AML-193 (cell line): ENCODE measurements at regions not wholly inside any gene's neighbourhood (a gene's known extent, or its start where the extent isn't known, plus 50 kb on each side); places are given as distances from the start of the nearest gene placed in this dataset.

Source experiments
- DNase-seq, 2 experiments: peaks; one replicate each; lab custom pipeline; 2025; lab: John Stamatoyannopoulos, UW

- no peak for DNase-seq
Measured at GRCh38 chr19:31223740-31224534, 125.3 kb downstream of the TSHZ3 start.

DNA sequence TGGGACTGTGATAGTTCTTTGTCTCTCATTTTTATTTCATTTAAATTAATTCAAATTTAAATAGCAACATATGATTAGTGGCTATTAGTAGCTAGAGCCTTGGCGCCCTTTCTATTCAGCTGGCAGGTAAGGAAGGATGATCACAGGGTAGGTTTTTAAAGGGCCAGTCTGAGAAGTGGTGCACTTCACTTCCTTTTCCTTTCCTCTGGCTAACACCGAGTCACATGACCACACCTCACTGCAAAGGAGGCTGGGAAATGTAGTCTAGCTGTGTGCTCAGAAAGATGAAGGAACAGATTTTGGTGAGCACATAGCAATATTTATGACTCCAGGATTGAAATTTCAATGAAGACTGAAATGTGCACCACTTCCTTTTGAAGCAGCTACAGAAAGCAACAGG, 128.7 kb downstream of the TSHZ3 start:
- peak; percentile 16 to 23 for DNase-seq

DNA sequence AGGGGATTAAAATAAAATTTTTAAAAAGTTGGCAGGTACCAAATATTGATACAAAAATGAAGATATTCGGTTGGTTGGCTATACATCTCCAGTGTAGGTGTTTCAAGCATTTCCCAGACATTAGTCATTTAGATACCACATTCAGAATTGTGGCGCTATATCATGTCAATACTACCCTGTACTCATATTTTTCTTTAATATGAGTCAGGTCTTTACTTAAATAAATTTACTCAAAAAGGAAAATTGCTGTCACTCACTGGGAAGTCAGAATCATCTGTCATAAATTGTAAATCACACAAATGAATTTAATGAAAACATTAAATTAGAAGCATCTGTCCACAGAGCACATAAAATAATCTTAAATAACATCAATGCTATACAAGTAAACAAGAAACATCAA, 134.2 kb downstream of the TSHZ3 start:
- DNase-seq = no peak

DNA sequence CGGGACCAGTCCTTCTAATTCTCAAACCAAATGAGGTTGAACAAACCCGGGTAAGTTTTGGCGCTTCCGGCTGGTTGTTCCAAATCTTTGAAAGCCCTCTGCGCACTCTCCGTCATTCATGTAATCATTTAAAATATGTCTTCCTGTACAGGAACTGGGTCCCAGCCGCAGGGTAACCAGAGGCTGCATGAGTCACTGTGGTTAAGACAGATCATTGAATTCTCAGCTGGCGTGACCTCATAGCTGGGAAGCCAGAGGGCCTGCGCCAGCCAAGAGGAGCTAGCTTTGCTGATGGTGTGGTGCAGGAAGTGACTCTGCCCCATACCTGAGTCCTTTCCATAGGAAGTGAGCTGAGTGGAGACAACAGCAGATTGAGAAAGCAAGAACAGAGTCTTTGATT, 135.2 kb downstream of the TSHZ3 start:
- peak; percentile 45 to 58 for DNase-seq

DNA sequence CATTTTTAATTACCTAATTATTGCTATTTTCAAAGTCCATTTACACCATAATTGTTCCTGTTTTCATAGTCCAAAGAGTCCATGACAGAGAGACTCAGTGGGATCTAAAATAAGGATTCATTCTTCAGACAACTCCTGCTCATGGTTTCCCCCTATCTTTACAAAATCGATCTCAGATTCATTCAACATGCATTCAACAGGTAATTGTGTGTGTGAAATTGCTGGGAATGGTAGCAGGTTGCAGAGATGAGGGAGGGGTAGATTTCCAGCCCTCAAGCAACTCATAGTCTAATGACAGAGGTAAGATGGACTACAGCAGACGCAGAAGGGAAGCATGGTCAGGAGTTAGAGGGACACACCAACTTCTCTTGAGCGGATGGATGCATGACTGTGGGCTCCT, 138.1 kb downstream of the TSHZ3 start:
- DNase-seq = no peak

GRCh38 chr19:31205887-31206518, 143.2 kb downstream of the TSHZ3 start:
- DNase-seq = no peak

- DNase-seq = no peak
Measured at GRCh38 chr19:31204115-31204514, 145.1 kb downstream of the TSHZ3 start.

DNA sequence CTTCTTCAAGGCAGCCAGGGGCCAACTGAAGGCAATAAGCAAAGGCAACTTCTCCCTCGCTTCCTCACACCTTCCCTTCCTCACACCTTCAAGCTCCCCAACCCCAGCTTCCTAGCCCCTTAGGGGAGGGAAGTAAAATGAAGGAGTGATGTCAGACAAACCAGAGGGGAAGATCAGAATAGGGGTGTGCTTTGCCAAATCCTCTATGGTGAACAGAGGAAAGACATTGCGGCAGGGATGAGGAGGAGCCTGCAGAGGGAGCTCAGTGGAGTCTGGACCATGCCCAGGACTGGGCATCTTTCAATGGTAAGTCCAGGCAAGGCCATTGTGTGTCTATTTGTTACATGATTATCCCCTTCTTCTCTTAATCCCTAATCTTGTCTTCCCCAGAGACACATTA, 164.0 kb downstream of the TSHZ3 start:
- no peak for DNase-seq

- no peak for DNase-seq
Measured at GRCh38 chr19:31181535-31181934, 167.7 kb downstream of the TSHZ3 start.

DNA sequence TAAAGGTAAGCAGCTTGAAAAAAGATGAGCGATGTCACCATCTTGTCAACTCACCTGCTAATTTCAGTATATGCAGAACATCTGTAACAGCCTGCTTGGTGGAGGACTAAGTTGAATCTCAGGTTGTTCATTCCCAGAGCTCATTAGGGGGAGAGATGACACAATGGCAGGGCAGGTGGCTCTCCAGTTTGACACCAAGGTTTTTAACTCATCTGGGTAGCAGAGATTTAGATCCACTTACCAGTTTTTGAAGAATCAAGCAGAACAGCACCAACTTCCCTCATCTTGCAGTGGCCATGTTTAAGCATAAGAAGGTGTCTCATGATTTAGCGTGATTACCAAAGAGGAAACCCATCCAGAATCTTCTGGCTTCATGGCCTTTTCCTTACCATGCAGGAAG, 168.3 kb downstream of the TSHZ3 start:
- DNase-seq = no peak

GRCh38 chr19:31179471-31179852, 169.8 kb downstream of the TSHZ3 start:
- no peak for DNase-seq

GRCh38 chr19:31178833-31179470, 170.3 kb downstream of the TSHZ3 start:
- DNase-seq = no peak

GRCh38 chr19:31177246-31177645, 172.0 kb downstream of the TSHZ3 start:
- DNase-seq = no peak

DNA sequence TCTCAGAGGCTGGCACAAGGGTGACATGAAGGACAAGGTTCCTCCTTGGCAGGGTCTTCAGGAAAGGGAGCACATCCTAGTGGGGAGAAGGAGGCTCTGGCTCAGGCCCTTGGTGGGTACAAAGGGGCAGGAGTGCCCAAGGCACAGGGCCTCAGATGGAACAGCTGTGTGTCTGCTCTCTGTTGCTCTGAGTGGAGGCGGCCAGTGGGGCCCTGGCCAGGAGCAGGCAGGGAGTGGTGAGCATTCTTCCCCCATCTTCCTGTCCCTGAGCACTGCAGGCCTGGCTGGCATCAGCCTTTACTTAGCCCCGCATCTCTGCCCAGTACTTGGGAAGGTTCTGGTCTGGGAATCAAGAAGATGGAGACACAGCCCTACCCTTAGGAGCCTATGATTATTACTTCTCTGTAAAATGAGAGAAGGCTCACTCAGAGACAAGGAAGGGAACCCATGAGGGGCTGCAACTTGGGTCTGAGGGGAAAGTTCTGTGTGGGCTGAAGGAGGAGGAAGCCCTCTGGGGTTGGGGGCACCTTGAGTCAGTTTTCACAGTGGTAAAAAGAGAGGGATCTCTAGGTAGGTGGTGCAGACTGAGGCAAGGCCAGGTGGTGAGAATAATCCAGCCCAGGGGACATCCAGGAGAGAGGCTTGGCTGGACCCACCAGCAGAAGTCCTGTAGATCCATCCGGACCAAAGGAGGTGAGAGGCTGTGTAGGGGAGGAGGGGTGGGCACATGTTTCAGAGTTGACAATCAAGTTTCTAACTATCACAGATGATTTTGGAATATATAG, 173.5 kb downstream of the TSHZ3 start:
- no peak for DNase-seq

DNA sequence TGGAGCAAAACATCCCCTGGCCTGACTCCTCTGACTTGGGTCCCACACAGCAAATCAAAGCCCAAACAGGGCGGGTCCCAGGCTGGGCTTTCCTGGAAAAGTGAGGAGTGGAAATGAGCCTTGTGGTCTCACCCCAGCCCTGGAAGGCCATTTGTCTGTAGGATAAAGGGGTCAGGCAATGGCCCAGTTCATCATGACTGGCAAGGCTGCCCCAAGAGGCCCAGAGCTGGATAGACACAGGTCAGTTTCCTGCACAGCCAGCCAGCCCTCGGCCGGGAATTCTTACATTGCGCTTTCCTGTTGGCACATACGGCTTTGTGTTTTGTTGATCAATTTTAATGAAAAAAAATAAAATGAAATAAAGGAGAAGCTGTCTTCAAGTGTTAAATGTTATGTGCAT, 174.3 kb downstream of the TSHZ3 start:
- DNase-seq = no peak

- no peak for DNase-seq
Measured at GRCh38 chr19:31173991-31174390, 175.2 kb downstream of the TSHZ3 start.

DNA sequence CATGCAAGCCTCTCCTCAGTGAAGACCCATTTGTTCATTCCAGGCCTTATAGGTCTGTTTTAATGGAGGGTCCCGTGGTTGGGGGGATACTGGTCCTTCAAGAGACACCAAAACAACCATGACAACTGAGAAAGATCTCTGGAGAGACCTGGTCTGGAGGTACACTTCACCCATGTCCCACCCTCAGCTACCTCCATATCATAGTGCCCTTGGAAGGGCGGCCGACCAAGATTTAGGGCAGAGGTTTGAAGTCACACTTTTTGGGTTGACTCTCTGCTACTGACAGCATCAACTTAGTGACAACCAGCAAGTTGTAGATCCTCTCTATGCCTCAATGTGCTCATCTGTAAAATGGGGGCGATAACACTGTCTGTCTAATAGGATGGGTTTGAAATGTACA, 177.3 kb downstream of the TSHZ3 start:
- no peak for DNase-seq

- no peak for DNase-seq
Measured at GRCh38 chr19:31170046-31170445, 179.2 kb downstream of the TSHZ3 start.

DNA sequence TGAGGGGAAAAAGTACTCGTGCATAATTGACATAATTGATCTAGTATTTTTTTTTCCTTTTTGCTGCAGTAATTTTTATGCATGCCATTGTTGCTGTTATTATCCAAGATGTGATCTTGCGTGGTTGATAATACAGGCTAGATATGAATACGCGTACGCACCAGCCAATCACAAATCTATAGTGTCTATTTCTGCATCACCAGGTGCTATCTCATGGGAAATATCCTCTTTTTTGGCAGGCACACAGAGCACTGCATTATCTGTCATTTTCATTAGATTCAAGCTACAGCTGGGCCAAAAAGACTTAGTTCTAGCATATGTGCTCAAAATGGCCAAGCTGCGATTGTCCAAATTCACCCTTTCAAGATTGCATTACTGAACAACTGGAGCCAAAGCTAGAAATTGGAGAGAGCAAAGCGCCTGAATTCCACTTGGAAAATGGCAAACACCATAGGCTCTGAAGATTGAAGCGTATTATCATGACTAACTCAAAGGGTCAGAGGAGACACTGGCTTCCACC, 181.1 kb downstream of the TSHZ3 start:
- DNase-seq = no peak

- no peak for DNase-seq
Measured at GRCh38 chr19:31167690-31168089, 181.5 kb downstream of the TSHZ3 start.

- DNase-seq = no peak
Measured at GRCh38 chr19:31166206-31166605, 183.0 kb downstream of the TSHZ3 start.

DNA sequence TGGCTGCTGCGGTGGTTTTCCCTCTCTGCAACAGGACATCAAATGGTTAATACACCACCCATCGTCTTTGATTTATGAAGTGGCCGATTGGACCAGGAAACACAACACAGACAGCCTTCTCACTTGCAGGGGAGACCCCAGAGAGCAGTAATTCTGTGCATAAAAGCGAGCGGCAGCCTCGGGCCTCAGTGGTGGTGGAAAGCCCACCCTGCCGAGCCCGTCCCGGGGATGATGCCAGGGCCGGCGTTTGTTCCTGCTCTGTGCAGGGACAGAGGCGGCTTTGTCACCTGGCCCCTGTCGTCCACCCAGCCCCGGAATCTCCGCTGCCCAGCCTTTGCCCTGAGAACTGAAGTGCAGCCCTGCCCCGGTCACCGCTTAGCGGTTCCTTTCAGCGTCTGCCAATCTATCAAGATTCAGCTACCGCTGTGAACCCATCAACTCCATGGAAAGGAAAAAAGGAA, 184.4 kb downstream of the TSHZ3 start:
- DNase-seq = no peak
